Endothelial cell (in vitro differentiated cells): ENCODE measurements at regions not wholly inside any gene's neighbourhood (a gene's known extent, or its start where the extent isn't known, plus 50 kb on each side); places are given as distances from the start of the nearest gene placed in this dataset.

Experiments used
- DNase-seq: peaks from one replicate; pipeline ENCODE4 v3.0.0; 2021; ENCODE audit warnings: low spot score
- H3K27ac Mint-ChIP-seq: one replicate; pipeline ENCODE4 v1.8.0; 2021; ENCODE audit warnings: mixed read lengths, inconsistent platforms; ENCODE audit not compliant: unreplicated experiment
- H3K27me3 Mint-ChIP-seq: one replicate; pipeline ENCODE4 v1.8.0; 2021; ENCODE audit warnings: mild to moderate bottlenecking, moderate library complexity, mixed read lengths, inconsistent platforms; ENCODE audit not compliant: unreplicated experiment
- H3K36me3 Mint-ChIP-seq: one replicate; pipeline ENCODE4 v1.8.0; 2021; ENCODE audit warnings: mild to moderate bottlenecking, low read depth, mixed read lengths, inconsistent platforms; ENCODE audit not compliant: unreplicated experiment
- H3K4me1 Mint-ChIP-seq: one replicate; pipeline ENCODE4 v1.8.0; 2021; ENCODE audit warnings: mild to moderate bottlenecking, mixed read lengths, inconsistent platforms; ENCODE audit not compliant: unreplicated experiment
- H3K4me3 Mint-ChIP-seq: one replicate; pipeline ENCODE4 v1.8.0; 2021; ENCODE audit warnings: mild to moderate bottlenecking, mixed read lengths, inconsistent platforms; ENCODE audit not compliant: unreplicated experiment
- H3K9me3 Mint-ChIP-seq: one replicate; pipeline ENCODE4 v1.8.0; 2021; ENCODE audit warnings: mixed read lengths, inconsistent platforms; ENCODE audit not compliant: unreplicated experiment
- CTCF ChIP-seq: fragments of 200-600 bp; sonication (generic); IDR thresholded peaks from one replicate; pipeline ENCODE4 v1.5.0; 2021; ENCODE audit warnings: antibody characterized with exemption; ENCODE audit not compliant: unreplicated experiment

GRCh38 chr11:119845756-119846155, 116.8 kb upstream of the NECTIN1 start:
- Mint-ChIP-seq H3K4me1 (no peaks in the 10 kb centered on the region), H3K36me3 (no peaks in the 10 kb centered on the region), H3K4me3 (no peak overlapping the region), H3K9me3 (no peaks in the 10 kb centered on the region), H3K27me3 (peaks cover 1% of the 10 kb centered on the region), H3K27ac (no peak overlapping the region)
- no peak for DNase-seq
- no peak for TF ChIP-seq CTCF

GRCh38 chr11:119845305-119845704, 116.3 kb upstream of the NECTIN1 start:
- Mint-ChIP-seq H3K4me1 (no peaks in the 10 kb centered on the region), H3K27ac (no peak overlapping the region), H3K36me3 (no peaks in the 10 kb centered on the region), H3K27me3 (peaks cover 1% of the 10 kb centered on the region), H3K9me3 (no peaks in the 10 kb centered on the region), H3K4me3 (no peak overlapping the region)
- TF ChIP-seq CTCF, result no peak
- DNase-seq, result no peak

- TF ChIP-seq CTCF, result no peak
- DNase-seq, result no peak
- Mint-ChIP-seq H3K27ac (no peak overlapping the region), H3K4me3 (no peak overlapping the region), H3K27me3 (no peaks in the 10 kb centered on the region), H3K4me1 (no peaks in the 10 kb centered on the region), H3K9me3 (no peaks in the 10 kb centered on the region), H3K36me3 (no peaks in the 10 kb centered on the region)
Observed at GRCh38 chr11:119844808-119845207, 115.8 kb upstream of the NECTIN1 start.

DNA sequence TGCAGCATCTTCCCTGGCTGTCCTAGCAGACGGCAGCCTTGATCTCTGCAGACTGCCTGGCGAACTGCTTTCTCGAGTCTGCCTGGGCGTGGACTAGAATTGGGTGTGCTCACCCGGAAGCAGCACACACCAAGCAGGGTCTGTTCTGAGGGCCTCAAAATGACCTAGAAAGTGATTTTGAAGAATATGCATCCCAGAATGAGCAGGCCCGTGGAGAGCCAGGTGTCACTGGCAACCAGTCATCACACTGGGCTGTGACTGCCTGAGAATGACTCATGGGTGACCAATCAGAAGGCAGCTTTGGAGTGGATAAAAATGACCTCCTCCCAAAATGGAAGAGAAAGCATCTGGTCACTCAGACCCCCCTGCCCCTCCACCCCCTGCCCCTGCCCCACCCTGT, 114.9 kb upstream of the NECTIN1 start:
- TF ChIP-seq CTCF, result no peak
- Mint-ChIP-seq H3K36me3 (no peaks in the 10 kb centered on the region), H3K9me3 (no peaks in the 10 kb centered on the region), H3K27me3 (no peaks in the 10 kb centered on the region), H3K27ac (no peak overlapping the region), H3K4me3 (no peak overlapping the region), H3K4me1 (no peaks in the 10 kb centered on the region)
- DNase-seq, result no peak

GRCh38 chr11:119842731-119843130, 113.7 kb upstream of the NECTIN1 start:
- TF ChIP-seq CTCF, result no peak
- no peaks in the 10 kb centered on the region for H3K9me3 Mint-ChIP-seq
- no peak for DNase-seq

More at GRCh38 chr11:119842731-119843130, 113.7 kb upstream of the NECTIN1 start:
- Mint-ChIP-seq H3K27me3 (no peaks in the 10 kb centered on the region), H3K4me1 (no peaks in the 10 kb centered on the region), H3K4me3 (no peak overlapping the region), H3K27ac (no peak overlapping the region), H3K36me3 (no peaks in the 10 kb centered on the region)
